DND-41 (cell line): ENCODE measurements at regions not wholly inside any gene's neighbourhood (a gene's known extent, or its start where the extent isn't known, plus 50 kb on each side); places are given as distances from the start of the nearest gene placed in this dataset.

Experiments
- ATAC-seq: fragments of 200-7000 bp; cut with Tn5 transposase; 3 replicates; pipeline ENCODE4 v1.9.1; 2021; ENCODE audit warnings: low read depth; ENCODE audit not compliant: insufficient read depth
- DNase-seq: peaks from one replicate; pipeline ENCODE4 v3.0.0-alpha.2; 2020
- H2AFZ ChIP-seq: 2 replicates; pipeline ENCODE4 v1.6.0; 2012; ENCODE audit warnings: low read depth, low read length
- H3K27ac ChIP-seq: 2 replicates; pipeline ENCODE4 v1.5.1; 2012; ENCODE audit warnings: low read length, inconsistent platforms
- H3K27me3 ChIP-seq: fragments of 200-600 bp; sonication (generic); 2 replicates; pipeline ENCODE4 v1.6.0; 2012; ENCODE audit warnings: low read length, mild to moderate bottlenecking, inconsistent platforms; ENCODE audit not compliant: insufficient read depth, poor library complexity
- H3K36me3 ChIP-seq: 2 replicates; pipeline ENCODE4 v1.5.1; 2012; ENCODE audit warnings: low read length, inconsistent platforms; ENCODE audit not compliant: insufficient read depth
- H3K4me1 ChIP-seq: 2 replicates; pipeline ENCODE4 v1.5.1; 2012; ENCODE audit warnings: mild to moderate bottlenecking, low read length; ENCODE audit not compliant: insufficient read depth
- H3K4me2 ChIP-seq: 2 replicates; pipeline ENCODE4 v1.6.0; 2012; ENCODE audit warnings: mild to moderate bottlenecking, moderate library complexity, low read length, inconsistent platforms; ENCODE audit not compliant: insufficient read depth
- H3K4me3 ChIP-seq, 2 experiments: fragments of 200-600 bp in 1 of 2; shearing (Covaris generic) in 1 of 2; 2 replicates each; pipeline ENCODE4 v1.5.1; 2012 to 2016; ENCODE audit warnings: inconsistent platforms in 2 of 2, low read length in 2 of 2, mild to moderate bottlenecking in 2 of 2, low read depth in 1 of 2, moderate library complexity in 1 of 2
- H3K79me2 ChIP-seq: 2 replicates; pipeline ENCODE4 v1.6.0; 2012; ENCODE audit warnings: low read length, inconsistent platforms; ENCODE audit not compliant: insufficient read depth
- H3K9ac ChIP-seq: 2 replicates; pipeline ENCODE4 v1.6.0; 2012; ENCODE audit warnings: low read depth, mild to moderate bottlenecking, inconsistent platforms, low read length, moderate library complexity
- H3K9me3 ChIP-seq: 2 replicates; pipeline ENCODE4 v1.5.1; 2012; ENCODE audit warnings: low read length, moderate library complexity, mild to moderate bottlenecking, inconsistent platforms; ENCODE audit not compliant: insufficient read depth, severe bottlenecking
- H4K20me1 ChIP-seq: 2 replicates; pipeline ENCODE4 v1.6.0; 2012; ENCODE audit warnings: low read length; ENCODE audit not compliant: insufficient read depth
- CTCF ChIP-seq: IDR thresholded peaks from 2 replicates; pipeline ENCODE4 v1.5.1; 2012; ENCODE audit warnings: borderline replicate concordance, low read length, moderate library complexity, mild to moderate bottlenecking; ENCODE audit not compliant: poor library complexity, severe bottlenecking; ENCODE audit errors: extremely low read depth
- EZH2 ChIP-seq: IDR thresholded peaks from 3 replicates; pipeline ENCODE4 v1.6.1; 2012; ENCODE audit warnings: borderline replicate concordance, low read depth, mild to moderate bottlenecking, moderate library complexity, low read length, inconsistent platforms; ENCODE audit not compliant: severe bottlenecking

GRCh38 chr4:117801756-117802155, 232.5 kb upstream of the NDST3 start:
- peaks cover 13% of the 10 kb centered on the region for H3K4me1 ChIP-seq
- H2AFZ ChIP-seq: no peak overlapping the region
- no peaks in the 10 kb centered on the region for H3K36me3 ChIP-seq
- no peak for DNase-seq
- H3K9me3 ChIP-seq: no peaks in the 10 kb centered on the region
- no peaks in the 10 kb centered on the region for H4K20me1 ChIP-seq
- no peak overlapping the region for H3K4me2 ChIP-seq
- H3K27ac ChIP-seq: no peak overlapping the region
- H3K79me2 ChIP-seq: no peaks in the 10 kb centered on the region
- ATAC-seq: no peak
- no peak overlapping the region for H3K9ac ChIP-seq
- no peak overlapping the region for H3K4me3 ChIP-seq
- H3K27me3 ChIP-seq: no peaks in the 10 kb centered on the region
- TF ChIP-seq EZH2 (no peak), CTCF (no peak)

GRCh38 chr4:117811731-117812130, 222.6 kb upstream of the NDST3 start:
- Histone ChIP-seq H4K20me1 (no peaks in the 10 kb centered on the region), H3K9ac (no peak overlapping the region), H2AFZ (no peak overlapping the region), H3K79me2 (no peaks in the 10 kb centered on the region), H3K4me1 (peaks cover 9% of the 10 kb centered on the region), H3K9me3 (no peaks in the 10 kb centered on the region), H3K27ac (no peak overlapping the region), H3K4me2 (no peak overlapping the region), H3K4me3 (no peak overlapping the region), H3K27me3 (no peaks in the 10 kb centered on the region), H3K36me3 (no peaks in the 10 kb centered on the region)
- DNase-seq (no peak), ATAC-seq (no peak)
- TF ChIP-seq CTCF (no peak), EZH2 (no peak)

GRCh38 chr4:117814277-117815246, 219.7 kb upstream of the NDST3 start:
- no peaks in the 10 kb centered on the region for H3K9me3 ChIP-seq

More at GRCh38 chr4:117814277-117815246, 219.7 kb upstream of the NDST3 start:
- no peak overlapping the region for H3K4me3 ChIP-seq
- no peak overlapping the region for H3K9ac ChIP-seq
- H2AFZ ChIP-seq: no peak overlapping the region
- peaks cover 24% of the 10 kb centered on the region for H3K4me1 ChIP-seq
- ATAC-seq: no peak
- no peaks in the 10 kb centered on the region for H4K20me1 ChIP-seq
- no peak overlapping the region for H3K27ac ChIP-seq
- no peak for TF ChIP-seq CTCF
- no peak for TF ChIP-seq EZH2
- no peak for DNase-seq
- H3K36me3 ChIP-seq: no peaks in the 10 kb centered on the region
- no peak overlapping the region for H3K4me2 ChIP-seq
- H3K79me2 ChIP-seq: no peaks in the 10 kb centered on the region
- no peaks in the 10 kb centered on the region for H3K27me3 ChIP-seq
